CD14-positive monocyte (primary cell): ENCODE measurements at regions not wholly inside any gene's neighbourhood (a gene's known extent, or its start where the extent isn't known, plus 50 kb on each side); places are given as distances from the start of the nearest gene placed in this dataset.

ENCODE experiments used
- DNase-seq, 3 donors: peaks; one replicate each; pipeline ENCODE4 v3.0.0-alpha.2; 2011 to 2022
- H2AFZ ChIP-seq: 2 replicates; pipeline ENCODE4 v1.6.0; 2012; ENCODE audit warnings: mild to moderate bottlenecking, low read depth, low read length, inconsistent platforms; ENCODE audit not compliant: insufficient read depth, poor library complexity, severe bottlenecking
- H3K27ac ChIP-seq, 2 donors: 1 replicate in 1 of 2; 2 replicates in 1 of 2; pipeline ENCODE4 v1.5.1; 2012 to 2013; ENCODE audit warnings: low read length in 2 of 2, control low read depth in 1 of 2, inconsistent platforms in 1 of 2, low read depth in 1 of 2, mild to moderate bottlenecking in 1 of 2
- H3K27me3 ChIP-seq, 2 donors: one replicate each; pipeline versions ENCODE4 v1.6.0 to v1.6.1; 2011 to 2013; ENCODE audit warnings: low read length in 2 of 2; ENCODE audit not compliant: control insufficient read depth in 2 of 2, insufficient read depth in 2 of 2
- H3K36me3 ChIP-seq, 2 donors: replicated peaks in 1 of 2; 1 replicate in 1 of 2; 2 replicates in 1 of 2; pipeline versions ENCODE4 v1.5.1 to v1.6.1; 2012 to 2013; ENCODE audit warnings: low read length in 2 of 2, control low read depth in 1 of 2, inconsistent platforms in 1 of 2, mild to moderate bottlenecking in 1 of 2; ENCODE audit not compliant: insufficient read depth in 2 of 2, control insufficient read depth in 1 of 2
- H3K4me1 ChIP-seq, 2 donors: 1 replicate in 1 of 2; 2 replicates in 1 of 2; pipeline versions ENCODE4 v1.5.1 to v1.6.1; 2012 to 2013; ENCODE audit warnings: low read length in 2 of 2, control low read depth in 1 of 2, inconsistent platforms in 1 of 2, mild to moderate bottlenecking in 1 of 2, moderate library complexity in 1 of 2; ENCODE audit not compliant: insufficient read depth in 2 of 2, control insufficient read depth in 1 of 2
- H3K4me2 ChIP-seq: replicated peaks from 2 replicates; pipeline ENCODE3; 2012; ENCODE audit warnings: low read length, moderate library complexity, mild to moderate bottlenecking; ENCODE audit not compliant: poor library complexity, severe bottlenecking; ENCODE audit errors: extremely low read depth
- H3K4me3 ChIP-seq, 3 experiments: fragments of 200-600 bp in 1 of 3; sonication (generic) in 1 of 3; replicated peaks in 1 of 3; 1 replicate in 2 of 3; 2 replicates in 1 of 3; pipeline ENCODE4 v1.5.1; 2011 to 2013; ENCODE audit warnings: low read length in 3 of 3, mild to moderate bottlenecking in 3 of 3, control low read depth in 2 of 3, low read depth in 2 of 3, inconsistent platforms in 1 of 3, moderate library complexity in 1 of 3
- H3K79me2 ChIP-seq: 2 replicates; pipeline ENCODE4 v1.6.0; 2012; ENCODE audit warnings: mild to moderate bottlenecking, control low read depth, inconsistent platforms, low read length, moderate library complexity; ENCODE audit not compliant: insufficient read depth
- H3K9ac ChIP-seq: 2 replicates; pipeline ENCODE4 v1.6.0; 2017; ENCODE audit warnings: low read length, mild to moderate bottlenecking; ENCODE audit not compliant: insufficient read depth, poor library complexity, severe bottlenecking
- H3K9me3 ChIP-seq, 2 donors: replicated peaks in 1 of 2; 1 replicate in 1 of 2; 2 replicates in 1 of 2; pipeline versions ENCODE4 v1.5.1 to v1.6.1; 2012 to 2013; ENCODE audit warnings: low read length in 2 of 2, control low read depth in 1 of 2; ENCODE audit not compliant: control insufficient read depth in 1 of 2, insufficient read depth in 1 of 2
- H4K20me1 ChIP-seq: 2 replicates; pipeline ENCODE4 v1.6.0; 2012; ENCODE audit warnings: mild to moderate bottlenecking, low read length, control low read depth, moderate library complexity; ENCODE audit not compliant: insufficient read depth
- H3K27ac Mint-ChIP-seq, 7 donors: one replicate each; pipeline ENCODE4 v1.8.0; 2020; ENCODE audit warnings: mild to moderate bottlenecking in 7 of 7, mixed read lengths in 7 of 7, moderate library complexity in 6 of 7, inconsistent platforms in 2 of 7
- H3K27me3 Mint-ChIP-seq, 3 donors: one replicate each; pipeline ENCODE4 v1.8.0; 2021 to 2022; ENCODE audit warnings: low read depth in 3 of 3, mild to moderate bottlenecking in 3 of 3, mixed read lengths in 3 of 3, moderate library complexity in 3 of 3, inconsistent platforms in 1 of 3
- H3K36me3 Mint-ChIP-seq, 2 donors: one replicate each; pipeline ENCODE4 v1.8.0; 2020; ENCODE audit warnings: mixed read lengths in 2 of 2, inconsistent platforms in 1 of 2, mild to moderate bottlenecking in 1 of 2
- H3K4me1 Mint-ChIP-seq: one replicate; pipeline ENCODE4 v1.8.0; 2020; ENCODE audit warnings: mild to moderate bottlenecking, mixed read lengths
- H3K4me3 Mint-ChIP-seq, 2 donors: one replicate each; pipeline ENCODE4 v1.8.0; 2020; ENCODE audit warnings: mild to moderate bottlenecking in 2 of 2, mixed read lengths in 2 of 2, moderate library complexity in 1 of 2
- H3K9me3 Mint-ChIP-seq, 7 donors: one replicate each; pipeline ENCODE4 v1.8.0; 2020 to 2022; ENCODE audit warnings: mixed read lengths in 7 of 7, mild to moderate bottlenecking in 6 of 7, moderate library complexity in 6 of 7, inconsistent platforms in 2 of 7
- WGBS: methylation state at CpG from one replicate; pipeline ENCODE4 v1.1.5; 2013; ENCODE audit warnings: missing lambda C conversion rate; ENCODE audit not compliant: insufficient coverage; 5-methylcytosine and 5-hydroxymethylcytosine counted together
- intact Hi-C, 2 donors: fragments of 100-400 bp; cut with micrococcal nuclease; formaldehyde crosslinking; loops; one replicate each; pipeline versions ENCODE4 v1.15.0 to v1.15.1; 2023
- TF ChIP-seq, protein P1 (sequence below): fragments of 200-600 bp; IDR thresholded peaks from one replicate; pipeline ENCODE4 v1.8.0; 2022; ENCODE audit warnings: antibody characterized with exemption, mild to moderate bottlenecking

GRCh38 chr7:13476881-13477444 lies 512.5 kb downstream of the ETV1 start:
- H3K9me3 ChIP-seq = no peaks in the 10 kb centered on the region
- H3K4me2 ChIP-seq = no peak overlapping the region
- no peak for DNase-seq
- no peak overlapping the region for H3K4me3 ChIP-seq
- intact Hi-C loops = no loop called here
- H3K36me3 ChIP-seq = no peaks in the 10 kb centered on the region
- Mint-ChIP-seq H3K27ac (no peak overlapping the region), H3K4me1 (no peaks in the 10 kb centered on the region), H3K36me3 (no peaks in the 10 kb centered on the region), H3K27me3 (no peaks in the 10 kb centered on the region), H3K4me3 (no peak overlapping the region), H3K9me3 (peaks cover 0 to 5% (median 4%) of the 10 kb centered on the region in 7 donors)
- H3K9ac ChIP-seq = no peak overlapping the region
- 100% methylated on average over 1 of the region's 2 CpGs for WGBS
- H3K79me2 ChIP-seq = no peaks in the 10 kb centered on the region
- H4K20me1 ChIP-seq = no peaks in the 10 kb centered on the region
- no peaks in the 10 kb centered on the region for H3K27me3 ChIP-seq
- H2AFZ ChIP-seq = no peak overlapping the region
- TF ChIP-seq, protein P1, sequence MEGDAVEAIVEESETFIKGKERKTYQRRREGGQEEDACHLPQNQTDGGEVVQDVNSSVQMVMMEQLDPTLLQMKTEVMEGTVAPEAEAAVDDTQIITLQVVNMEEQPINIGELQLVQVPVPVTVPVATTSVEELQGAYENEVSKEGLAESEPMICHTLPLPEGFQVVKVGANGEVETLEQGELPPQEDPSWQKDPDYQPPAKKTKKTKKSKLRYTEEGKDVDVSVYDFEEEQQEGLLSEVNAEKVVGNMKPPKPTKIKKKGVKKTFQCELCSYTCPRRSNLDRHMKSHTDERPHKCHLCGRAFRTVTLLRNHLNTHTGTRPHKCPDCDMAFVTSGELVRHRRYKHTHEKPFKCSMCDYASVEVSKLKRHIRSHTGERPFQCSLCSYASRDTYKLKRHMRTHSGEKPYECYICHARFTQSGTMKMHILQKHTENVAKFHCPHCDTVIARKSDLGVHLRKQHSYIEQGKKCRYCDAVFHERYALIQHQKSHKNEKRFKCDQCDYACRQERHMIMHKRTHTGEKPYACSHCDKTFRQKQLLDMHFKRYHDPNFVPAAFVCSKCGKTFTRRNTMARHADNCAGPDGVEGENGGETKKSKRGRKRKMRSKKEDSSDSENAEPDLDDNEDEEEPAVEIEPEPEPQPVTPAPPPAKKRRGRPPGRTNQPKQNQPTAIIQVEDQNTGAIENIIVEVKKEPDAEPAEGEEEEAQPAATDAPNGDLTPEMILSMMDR = no peak
- no peak overlapping the region for H3K27ac ChIP-seq
- H3K4me1 ChIP-seq = no peaks in the 10 kb centered on the region

- Histone ChIP-seq H3K4me1 (no peaks in the 10 kb centered on the region), H4K20me1 (no peaks in the 10 kb centered on the region), H3K4me2 (no peak overlapping the region), H3K9me3 (peaks cover 6 to 18% of the 10 kb centered on the region in 2 donors), H2AFZ (no peak overlapping the region), H3K9ac (no peak overlapping the region), H3K4me3 (no peak overlapping the region), H3K79me2 (no peaks in the 10 kb centered on the region), H3K27ac (no peak overlapping the region), H3K36me3 (no peaks in the 10 kb centered on the region), H3K27me3 (no peaks in the 10 kb centered on the region)
- no peaks in the 10 kb centered on the region for H3K36me3 Mint-ChIP-seq
- TF ChIP-seq, protein P1 = no peak
- H3K27ac Mint-ChIP-seq = no peak overlapping the region
- H3K9me3 Mint-ChIP-seq = peaks cover 10 to 32% (median 19%) of the 10 kb centered on the region in 7 donors
- DNase-seq = no peak
- H3K4me1 Mint-ChIP-seq = no peaks in the 10 kb centered on the region
- intact Hi-C loops = no loop called here
- no peaks in the 10 kb centered on the region for H3K27me3 Mint-ChIP-seq
- H3K4me3 Mint-ChIP-seq = no peak overlapping the region
- WGBS = 88% methylated on average over 6 of the region's 6 CpGs
Observed at GRCh38 chr7:13489386-13489785, 500.1 kb downstream of the ETV1 start.
